NCI-H2107 treated with DMSO at 0.1 percent for 48 hours (cell line): ENCODE measurements at regions not wholly inside any gene's neighbourhood (a gene's known extent, or its start where the extent isn't known, plus 50 kb on each side); places are given as distances from the start of the nearest gene placed in this dataset.
"Not testable (repeated sequence)": the region's sequence is repeated elsewhere in the genome, so short reads cannot be mapped to it uniquely, and the experiment has no call there.

Source experiments
- DNase-seq: peaks from one replicate; lab custom pipeline; 2025; ENCODE audit not compliant: unreplicated experiment; lab: John Stamatoyannopoulos, UW

- no peak for DNase-seq
Observed at GRCh38 chr3:15851735-15852134, 54.0 kb upstream of the ANKRD28 start.

GRCh38 chr3:15858547-15859506, 61.0 kb upstream of the ANKRD28 start:
- DNase-seq = no peak

- DNase-seq = peak; percentile 2
Observed at GRCh38 chr3:15859507-15860013, 61.8 kb upstream of the ANKRD28 start.

- no peak for DNase-seq
Observed at GRCh38 chr3:15860014-15860934, 62.5 kb upstream of the ANKRD28 start.

- no peak for DNase-seq
Observed at GRCh38 chr3:15861163-15861562, 63.4 kb upstream of the ANKRD28 start.

- no peak for DNase-seq
Observed at GRCh38 chr3:15872807-15873206, 75.0 kb upstream of the ANKRD28 start.

GRCh38 chr3:15873415-15873814, 75.6 kb upstream of the ANKRD28 start:
- no peak for DNase-seq

- no peak for DNase-seq
Observed at GRCh38 chr3:15875016-15875689, 77.4 kb upstream of the ANKRD28 start.

GRCh38 chr3:15876669-15877068, 78.9 kb upstream of the ANKRD28 start:
- no peak for DNase-seq

GRCh38 chr3:15877813-15878212, 80.0 kb upstream of the ANKRD28 start:
- no peak for DNase-seq

GRCh38 chr3:15879787-15880186, 82.0 kb upstream of the ANKRD28 start:
- DNase-seq = not testable (repeated sequence)

GRCh38 chr3:15882577-15882976, 84.8 kb upstream of the ANKRD28 start:
- DNase-seq = no peak

- no peak for DNase-seq
Observed at GRCh38 chr3:15884132-15884531, 86.4 kb upstream of the ANKRD28 start.

- DNase-seq = no peak
Observed at GRCh38 chr3:15886521-15886920, 88.7 kb upstream of the ANKRD28 start.

- DNase-seq = no peak
Observed at GRCh38 chr3:15887261-15887660, 89.5 kb upstream of the ANKRD28 start.

GRCh38 chr3:15889936-15890335, 92.2 kb upstream of the ANKRD28 start:
- no peak for DNase-seq

GRCh38 chr3:15892311-15893227, 94.8 kb upstream of the ANKRD28 start:
- DNase-seq = no peak

GRCh38 chr3:15894382-15894781, 96.6 kb upstream of the ANKRD28 start:
- DNase-seq = no peak

GRCh38 chr3:15896500-15896899, 98.7 kb upstream of the ANKRD28 start:
- DNase-seq = no peak

GRCh38 chr3:15899388-15899787, 101.6 kb upstream of the ANKRD28 start:
- DNase-seq = no peak
